WTC11 (cell line): ENCODE measurements at regions not wholly inside any gene's neighbourhood (a gene's known extent, or its start where the extent isn't known, plus 50 kb on each side); places are given as distances from the start of the nearest gene placed in this dataset.

ENCODE experiments used
- ATAC-seq: fragments of 200-7000 bp; cut with Tn5 transposase; 2 replicates; pipeline ENCODE4 v1.10.0; 2021; ENCODE audit warnings: mild to moderate bottlenecking, moderate library complexity
- CTCF ChIA-PET: fragments of 300-600 bp; sonication (Branson Sonifier 250); formaldehyde crosslinking; loops from one replicate; lab custom pipeline; 2021; ENCODE audit warnings: antibody characterized with exemption; lab: Charles Lee
- POLR2A ChIA-PET: fragments of 350-600 bp; sonication (Branson Sonifier 250); formaldehyde crosslinking; loops from one replicate; lab custom pipeline; 2021; ENCODE audit warnings: antibody characterized with exemption; lab: Charles Lee
- DNase-seq: peaks from one replicate; pipeline ENCODE4 v3.0.0; 2021; ENCODE audit warnings: low spot score
- H3K27ac Mint-ChIP-seq: 2 replicates; pipeline ENCODE4 v1.8.0; 2021; ENCODE audit warnings: mixed read lengths
- H3K27me3 Mint-ChIP-seq: 2 replicates; pipeline ENCODE4 v1.8.0; 2021; ENCODE audit warnings: low read depth, mild to moderate bottlenecking, moderate library complexity, mixed read lengths
- H3K36me3 Mint-ChIP-seq: 2 replicates; pipeline ENCODE4 v1.8.0; 2021; ENCODE audit warnings: mixed read lengths
- H3K4me1 Mint-ChIP-seq: 2 replicates; pipeline ENCODE4 v1.8.0; 2022; ENCODE audit warnings: mixed read lengths
- H3K4me3 Mint-ChIP-seq: 2 replicates; pipeline ENCODE4 v1.8.0; 2021; ENCODE audit warnings: mild to moderate bottlenecking, moderate library complexity, mixed read lengths
- H3K9me3 Mint-ChIP-seq: 2 replicates; pipeline ENCODE4 v1.8.0; 2021; ENCODE audit warnings: mixed read lengths
- ATF2 ChIP-seq: sonication (generic); formaldehyde crosslinking; IDR thresholded peaks from 2 replicates; pipeline ENCODE4 v1.8.1; 2022; ENCODE audit warnings: low read depth, missing genetic modification reagents, borderline replicate concordance
- CBFB ChIP-seq: sonication (generic); formaldehyde crosslinking; IDR thresholded peaks from 2 replicates; pipeline ENCODE4 v1.8.1; 2022; ENCODE audit warnings: mild to moderate bottlenecking, low read depth, missing genetic modification reagents
- CDX4 ChIP-seq: fragments of 250-450 bp; sonication (Bioruptor Pico); IDR thresholded peaks from 2 replicates; pipeline ENCODE4 v1.9.0; 2021; ENCODE audit warnings: moderate library complexity, mild to moderate bottlenecking, inconsistent platforms, borderline replicate concordance
- CTCF ChIP-seq: fragments of 200-600 bp; IDR thresholded peaks from 2 replicates; pipeline ENCODE4 v1.8.0; 2022; ENCODE audit warnings: antibody characterized with exemption
- E2F5 ChIP-seq: sonication (generic); formaldehyde crosslinking; IDR thresholded peaks from 2 replicates; pipeline ENCODE4 v1.8.1; 2022; ENCODE audit warnings: mild to moderate bottlenecking, moderate library complexity, missing genetic modification reagents
- ERG ChIP-seq: fragments of 250-450 bp; sonication (Bioruptor Pico); IDR thresholded peaks from 2 replicates; pipeline ENCODE4 v1.8.0; 2021; ENCODE audit warnings: mild to moderate bottlenecking
- FOXK1 ChIP-seq: sonication (generic); formaldehyde crosslinking; IDR thresholded peaks from 2 replicates; pipeline ENCODE4 v1.8.0; 2022; ENCODE audit warnings: mild to moderate bottlenecking, moderate library complexity, missing genetic modification reagents
- FOXP1 ChIP-seq: sonication (generic); formaldehyde crosslinking; IDR thresholded peaks from 2 replicates; pipeline ENCODE4 v1.8.0; 2022; ENCODE audit warnings: missing genetic modification reagents, mild to moderate bottlenecking, moderate library complexity, borderline replicate concordance
- HMGXB4 ChIP-seq: sonication (generic); formaldehyde crosslinking; IDR thresholded peaks from 2 replicates; pipeline ENCODE4 v1.8.1; 2023; ENCODE audit warnings: mild to moderate bottlenecking, moderate library complexity, missing genetic modification reagents
- IRF1 ChIP-seq: sonication (generic); formaldehyde crosslinking; IDR thresholded peaks from 2 replicates; pipeline ENCODE4 v1.8.0; 2023; ENCODE audit warnings: missing genetic modification reagents
- IRF2 ChIP-seq: sonication (generic); formaldehyde crosslinking; IDR thresholded peaks from 2 replicates; pipeline ENCODE4 v1.8.0; 2022; ENCODE audit warnings: low read depth, missing genetic modification reagents, borderline replicate concordance
- NR2C2 ChIP-seq: sonication (generic); formaldehyde crosslinking; IDR thresholded peaks from 2 replicates; pipeline ENCODE4 v1.8.0; 2022; ENCODE audit warnings: mild to moderate bottlenecking, missing genetic modification reagents
- PRDM15 ChIP-seq: sonication (generic); formaldehyde crosslinking; IDR thresholded peaks from 2 replicates; pipeline ENCODE4 v1.8.0; 2022; ENCODE audit warnings: missing genetic modification reagents
- RELA ChIP-seq: sonication (generic); formaldehyde crosslinking; IDR thresholded peaks from 2 replicates; pipeline ENCODE4 v1.8.1; 2022; ENCODE audit warnings: missing genetic modification reagents, mild to moderate bottlenecking, borderline replicate concordance
- ZBTB21 ChIP-seq: sonication (generic); formaldehyde crosslinking; IDR thresholded peaks from 2 replicates; pipeline ENCODE4 v1.8.1; 2023; ENCODE audit warnings: mild to moderate bottlenecking, missing genetic modification reagents, borderline replicate concordance
- ZBTB43 ChIP-seq: sonication (generic); formaldehyde crosslinking; IDR thresholded peaks from 2 replicates; pipeline ENCODE4 v1.8.1; 2023; ENCODE audit warnings: mild to moderate bottlenecking, missing genetic modification reagents
- ZNF121 ChIP-seq: sonication (generic); formaldehyde crosslinking; IDR thresholded peaks from 2 replicates; pipeline ENCODE4 v1.8.0; 2023; ENCODE audit warnings: missing genetic modification reagents
- ZNF425 ChIP-seq: fragments of 250-450 bp; sonication (Bioruptor Pico); conservative IDR thresholded peaks from 2 replicates; pipeline ENCODE4 v1.9.0; 2021; ENCODE audit warnings: mild to moderate bottlenecking
- ZNF671 ChIP-seq: fragments of 250-450 bp; sonication (Bioruptor Pico); IDR thresholded peaks from 2 replicates; pipeline ENCODE4 v1.8.0; 2021; ENCODE audit warnings: mild to moderate bottlenecking

- DNase-seq (no peak), ATAC-seq (no peak)
- H3K36me3 Mint-ChIP-seq: no peaks in the 10 kb centered on the region
- no peak overlapping the region for H3K4me3 Mint-ChIP-seq
- ChIA-PET CTCF (no interaction called here), POLR2A (no interaction called here)
- no peak for TF ChIP-seq HMGXB4 (CRISPR knock-in tag)
- TF ChIP-seq ZNF121 (CRISPR knock-in tag): no peak
- no peak for TF ChIP-seq E2F5 (CRISPR knock-in tag)
- no peak for TF ChIP-seq CBFB
- no peak for TF ChIP-seq PRDM15 (CRISPR knock-in tag)
- TF ChIP-seq ERG (CRISPR knock-in tag): no peak
- no peak for TF ChIP-seq IRF2 (CRISPR knock-in tag)
- no peak for TF ChIP-seq NR2C2 (CRISPR knock-in tag)
- TF ChIP-seq ZNF671 (CRISPR knock-in tag): no peak
- TF ChIP-seq ZBTB21: no peak
- TF ChIP-seq ZBTB43 (CRISPR knock-in tag): no peak
- no peak for TF ChIP-seq ZNF425
- no peak for TF ChIP-seq CTCF
- no peak for TF ChIP-seq IRF1
- TF ChIP-seq RELA (CRISPR knock-in tag): no peak
- TF ChIP-seq CDX4 (CRISPR knock-in tag): no peak
- no peak for TF ChIP-seq FOXK1 (CRISPR knock-in tag)
- no peak for TF ChIP-seq ATF2 (CRISPR knock-in tag)
- TF ChIP-seq FOXP1: no peak
- H3K9me3 Mint-ChIP-seq: no peaks in the 10 kb centered on the region
- H3K4me1 Mint-ChIP-seq: no peaks in the 10 kb centered on the region
- no peak overlapping the region for H3K27ac Mint-ChIP-seq
- no peaks in the 10 kb centered on the region for H3K27me3 Mint-ChIP-seq
Observed at GRCh38 chr1:193365966-193366365, 179.6 kb upstream of the B3GALT2 start.
